Right ventricle myocardium inferior (tissue), 1 donor: ENCODE measurements at regions not wholly inside any gene's neighbourhood (a gene's known extent, or its start where the extent isn't known, plus 50 kb on each side); places are given as distances from the start of the nearest gene placed in this dataset.

Experiments
- ATAC-seq: fragments of 200-7000 bp; cut with Tn5 transposase; one replicate; pipeline ENCODE4 v1.9.1; 2020; ENCODE audit warnings: mild to moderate bottlenecking, moderate library complexity
- DNase-seq: peaks from one replicate; pipeline ENCODE4 v3.0.0; 2021; ENCODE audit errors: missing footprints
- intact Hi-C: fragments of 100-400 bp; cut with DNase I; formaldehyde crosslinking; loops from one replicate; pipeline ENCODE4 v1.11.0; 2022
- donor health status: DM: no; HTN: yes; CAD: no; lungs with severe emphysema.

DNA sequence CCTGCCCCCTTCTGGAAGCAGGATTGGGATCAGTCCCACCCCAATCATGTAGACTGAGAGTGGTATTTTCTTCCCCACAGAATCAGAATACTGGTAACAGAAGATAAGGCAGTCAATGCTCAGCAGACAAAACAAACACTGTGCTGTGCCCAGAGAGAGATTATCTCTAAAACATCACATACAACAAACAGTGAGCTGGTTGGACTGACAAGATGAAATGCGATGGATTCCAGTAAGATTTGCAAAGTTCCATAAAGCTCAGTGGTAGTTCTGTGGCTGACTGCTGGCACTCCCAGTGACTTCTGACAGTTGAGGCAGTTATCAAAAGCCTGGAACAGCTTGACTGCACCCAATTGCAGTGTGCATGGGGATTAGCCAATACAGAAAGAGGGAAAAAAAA lies 311.5 kb upstream of the MGAT5 start:
- DNase-seq (no peak), ATAC-seq (no peak)
- intact Hi-C loops = no loop called here

DNA sequence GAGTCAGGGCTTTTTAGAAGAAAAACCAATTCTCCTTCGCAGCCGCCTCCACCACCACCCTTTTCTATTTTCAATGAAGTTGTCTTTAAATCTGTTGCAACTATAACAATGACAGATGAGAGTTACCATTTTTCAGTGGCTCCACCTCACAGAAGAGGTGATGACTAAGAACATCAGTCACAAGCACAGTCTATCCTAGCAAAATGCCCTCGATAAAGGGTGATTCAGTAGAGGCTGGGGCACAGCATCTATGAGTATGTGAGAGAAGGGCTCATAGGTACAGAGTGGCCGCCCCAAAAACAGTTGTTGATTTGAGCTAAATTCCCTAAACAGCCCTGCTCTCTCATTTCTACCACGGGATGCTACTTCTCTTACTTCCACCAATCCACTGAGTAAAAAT lies 310.8 kb upstream of the MGAT5 start:
- DNase-seq (no peak), ATAC-seq (no peak)
- intact Hi-C loops = no loop called here

DNA sequence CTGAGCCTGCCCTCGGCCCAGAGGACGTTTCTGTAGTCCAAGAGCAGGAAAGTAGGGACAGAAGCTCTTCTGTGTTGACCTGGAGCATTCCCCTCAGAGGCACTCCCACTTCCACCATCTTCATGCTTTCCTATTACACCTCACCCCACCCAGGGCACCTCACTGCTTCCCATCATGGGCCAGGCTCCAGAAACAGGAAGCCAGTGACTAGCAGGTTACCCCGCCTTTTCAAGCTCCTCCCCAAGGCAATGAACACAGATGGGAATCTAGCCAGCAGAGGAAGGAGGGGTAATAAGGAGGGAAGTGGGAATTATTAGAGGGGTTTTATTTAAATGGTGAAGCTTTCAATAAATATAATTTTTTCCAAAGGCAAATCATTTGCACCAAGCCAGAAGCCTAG lies 308.8 kb upstream of the MGAT5 start:
- ATAC-seq (no peak), DNase-seq (no peak)
- intact Hi-C loops = no loop called here

DNA sequence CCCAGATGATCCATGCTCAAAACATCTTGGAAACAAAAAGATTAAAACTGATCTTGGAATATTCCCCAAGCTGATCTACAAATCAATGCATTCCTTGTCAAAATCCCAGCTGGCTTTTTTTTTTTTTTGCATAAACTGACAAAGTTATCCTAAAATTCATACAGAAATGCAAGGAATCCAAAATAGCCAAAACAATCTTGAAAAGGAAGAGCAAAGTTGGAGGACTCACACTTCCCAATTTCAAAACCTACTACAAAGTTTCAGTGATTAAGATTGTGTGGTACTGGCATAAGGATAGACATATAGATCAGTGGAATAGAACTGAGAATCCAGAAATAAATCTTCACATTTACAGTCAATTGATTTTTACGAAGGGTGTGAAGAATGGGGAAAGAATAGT lies 306.8 kb upstream of the MGAT5 start:
- ATAC-seq (no peak), DNase-seq (no peak)
- intact Hi-C loops = no loop called here

GRCh38 chr2:133948610-133949290 lies 305.1 kb upstream of the MGAT5 start:
- intact Hi-C loops = loop anchor here (2.0 kb wide), 1 partner anchor 42 kb away; no protein-coding TSS in a partner anchor
- ATAC-seq (peak; percentile 95), DNase-seq (no peak)

GRCh38 chr2:133949595-133949994 lies 304.3 kb upstream of the MGAT5 start:
- intact Hi-C loops = loop anchor here (2.0 kb wide), 1 partner anchor 41 kb away; no protein-coding TSS in a partner anchor
- DNase-seq = no peak
- peak; percentile 24 for ATAC-seq

DNA sequence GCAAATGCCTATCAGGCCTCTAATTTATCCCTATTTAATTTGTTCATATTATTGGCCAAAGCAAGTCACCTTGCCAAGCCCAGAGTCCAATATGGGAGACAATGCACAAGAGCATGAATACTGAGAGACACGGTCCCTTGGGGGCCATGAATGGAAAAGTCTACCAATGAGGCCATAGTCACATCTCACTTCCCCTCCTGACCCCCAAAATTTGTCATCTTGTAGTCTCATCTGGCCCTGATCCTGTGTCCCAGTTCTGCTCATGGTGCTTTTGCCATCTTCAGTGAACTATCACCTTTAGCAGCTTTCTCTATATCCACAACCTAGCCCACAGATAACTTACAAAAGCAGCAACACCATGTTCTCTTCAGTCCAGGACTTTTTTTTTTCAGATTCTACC lies 302.7 kb upstream of the MGAT5 start:
- no peak for ATAC-seq
- no peak for DNase-seq
- intact Hi-C loops = no loop called here

GRCh38 chr2:133952420-133952819 lies 301.5 kb upstream of the MGAT5 start:
- intact Hi-C loops = no loop called here
- DNase-seq (no peak), ATAC-seq (no peak)

GRCh38 chr2:133952896-133953295 lies 301.0 kb upstream of the MGAT5 start:
- DNase-seq (no peak), ATAC-seq (no peak)
- intact Hi-C loops = no loop called here

GRCh38 chr2:133953524-133953923 lies 300.3 kb upstream of the MGAT5 start:
- DNase-seq (no peak), ATAC-seq (no peak)
- intact Hi-C loops = no loop called here

DNA sequence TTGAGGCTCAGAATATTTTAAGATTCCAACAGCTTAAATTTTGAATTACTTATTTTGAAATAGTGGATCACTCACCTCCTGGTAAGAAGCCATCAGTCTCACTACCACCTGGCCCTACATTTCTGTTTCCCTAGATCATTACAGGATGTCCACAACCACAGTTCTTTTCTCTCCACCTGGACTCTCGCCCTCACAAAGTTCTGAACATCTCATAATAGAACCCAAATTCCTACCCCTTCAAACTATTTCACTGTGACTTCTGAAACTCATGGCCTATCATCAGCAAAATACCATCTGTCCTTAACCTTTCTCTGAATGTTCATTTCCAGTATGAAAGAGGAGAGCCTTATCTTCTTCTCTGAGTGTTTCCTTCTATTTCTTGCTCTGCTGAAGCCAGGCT lies 299.2 kb upstream of the MGAT5 start:
- intact Hi-C loops = no loop called here
- DNase-seq (no peak), ATAC-seq (no peak)

DNA sequence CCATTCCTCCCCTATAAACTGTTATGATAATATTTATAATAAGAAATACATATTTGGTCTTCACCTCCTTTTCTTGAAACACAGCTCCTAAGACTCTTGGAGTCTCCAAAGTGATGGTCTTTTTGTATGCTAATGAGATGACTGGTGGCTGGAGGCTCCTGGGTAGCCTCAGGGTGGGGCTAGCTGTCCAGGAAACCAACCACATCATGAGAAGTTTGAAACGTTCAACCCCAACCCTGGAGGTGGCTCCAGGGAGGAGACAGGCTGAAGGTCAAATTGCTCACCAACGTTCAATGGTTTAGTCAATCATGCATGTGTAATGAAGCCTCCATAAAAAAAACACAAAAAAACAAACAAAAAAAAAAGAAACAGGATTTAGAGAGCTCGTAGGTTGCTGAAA lies 298.7 kb upstream of the MGAT5 start:
- intact Hi-C loops = no loop called here
- ATAC-seq = no peak
- DNase-seq = no peak

- DNase-seq = no peak
- no peak for ATAC-seq
- intact Hi-C loops = no loop called here
These were observed 297.4 kb upstream of the MGAT5 start for GRCh38 chr2:133956434-133956935.

GRCh38 chr2:133957724-133958480 lies 296.0 kb upstream of the MGAT5 start:
- no peak for DNase-seq
- intact Hi-C loops = no loop called here
- no peak for ATAC-seq

DNA sequence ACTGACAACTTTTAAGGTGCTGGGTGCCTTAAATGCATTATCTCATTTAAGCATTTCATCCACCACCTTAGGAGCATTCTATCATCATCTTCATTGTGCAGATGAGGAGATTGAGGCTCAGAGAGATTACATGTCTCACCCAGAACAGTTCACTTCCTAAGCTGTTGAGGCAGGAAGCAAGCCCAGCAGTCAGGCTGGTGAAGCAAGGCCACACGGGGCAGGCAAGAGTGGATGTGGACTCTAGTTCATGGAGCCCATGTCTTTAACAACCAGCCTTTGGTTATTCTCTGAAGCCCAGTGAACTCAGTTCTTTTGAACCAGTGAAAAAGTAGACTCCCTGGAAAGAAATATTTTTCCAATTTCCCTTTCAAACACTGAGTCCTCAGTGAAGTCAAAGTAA lies 294.8 kb upstream of the MGAT5 start:
- ATAC-seq (no peak), DNase-seq (no peak)
- intact Hi-C loops = no loop called here

DNA sequence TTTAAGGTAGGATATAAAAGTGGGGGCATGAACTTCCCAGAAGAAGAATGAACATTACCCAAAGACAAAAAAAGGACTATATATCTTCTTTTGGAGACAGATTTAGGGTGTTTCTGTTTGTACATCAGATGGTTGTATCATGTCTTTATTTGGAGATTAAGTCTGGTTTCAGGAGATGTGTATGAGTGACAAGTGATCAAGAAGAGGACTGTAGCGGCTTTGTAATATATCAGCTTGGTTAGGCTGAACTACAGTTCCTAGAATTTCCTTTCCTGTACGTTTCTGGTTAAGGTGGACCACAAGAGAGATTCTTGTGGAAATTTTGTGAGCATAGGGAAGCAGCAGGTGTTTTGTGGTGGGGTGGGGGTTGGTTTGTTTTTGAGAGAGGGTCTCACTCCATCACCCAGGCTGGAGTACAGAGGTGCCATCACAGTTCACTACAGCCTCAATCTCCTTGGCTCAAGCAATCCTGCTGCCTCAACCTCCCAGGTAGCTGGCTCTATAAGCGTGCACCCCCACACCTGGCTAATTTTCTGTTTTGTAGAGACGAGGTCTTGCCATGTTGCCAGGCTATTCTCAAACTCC lies 287.1 kb upstream of the MGAT5 start:
- DNase-seq (no peak), ATAC-seq (no peak)
- intact Hi-C loops = no loop called here

DNA sequence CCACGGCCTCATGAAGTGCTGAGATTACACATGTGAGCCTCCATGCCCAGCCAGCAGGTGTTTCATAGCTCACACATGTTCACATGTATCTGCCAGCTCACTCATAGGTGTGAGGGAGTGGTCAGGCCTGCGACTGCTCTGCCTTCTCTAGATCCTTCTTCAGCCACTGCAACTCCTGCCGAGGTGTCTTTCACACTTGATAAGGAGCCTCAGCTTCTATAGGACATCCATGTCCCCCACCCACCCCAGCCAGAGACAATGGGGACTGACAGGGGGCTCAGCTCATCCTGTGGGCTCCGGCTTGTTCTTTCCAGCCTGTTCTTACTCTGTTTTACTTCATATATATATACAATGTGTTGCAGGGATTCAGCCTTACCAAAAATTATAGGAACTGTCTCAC lies 286.5 kb upstream of the MGAT5 start:
- ATAC-seq (no peak), DNase-seq (no peak)
- intact Hi-C loops = no loop called here

GRCh38 chr2:133968446-133968845 lies 285.4 kb upstream of the MGAT5 start:
- ATAC-seq (no peak), DNase-seq (no peak)
- intact Hi-C loops = no loop called here

- DNase-seq = no peak
- intact Hi-C loops = no loop called here
- ATAC-seq = no peak
These were observed 283.2 kb upstream of the MGAT5 start for GRCh38 chr2:133970641-133971040.

DNA sequence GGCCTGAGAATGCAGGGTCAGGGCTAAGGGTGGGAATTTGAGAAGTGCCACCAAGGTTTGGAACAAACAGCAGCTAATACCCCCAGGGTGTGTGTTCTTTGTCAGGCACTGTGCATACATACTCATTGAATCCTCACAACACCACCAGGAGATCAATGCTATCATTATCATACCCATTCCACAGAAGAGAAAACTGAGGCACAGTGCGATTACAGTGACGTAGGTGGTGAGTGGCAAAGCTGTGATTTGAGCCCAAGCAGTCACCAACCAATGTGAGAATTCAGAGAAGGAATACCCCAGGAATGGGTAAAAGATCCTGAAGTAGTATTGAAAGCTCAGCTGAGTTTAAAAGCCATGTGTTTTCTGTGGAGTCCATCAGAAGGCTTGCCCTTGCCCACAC lies 281.6 kb upstream of the MGAT5 start:
- DNase-seq = no peak
- intact Hi-C loops = no loop called here
- no peak for ATAC-seq
